Adrenal gland (tissue), 9 donors: ENCODE measurements at regions not wholly inside any gene's neighbourhood (a gene's known extent, or its start where the extent isn't known, plus 50 kb on each side); places are given as distances from the start of the nearest gene placed in this dataset.

Experiments
- DNase-seq, 7 donors: peaks; one replicate each; pipeline ENCODE4 v3.0.0-alpha.2; 2019 to 2020
- H3K27ac ChIP-seq, 5 donors: fragments of 200-600 bp; sonication (generic) in 4 of 5; 1 replicate in 3 of 5; 2 replicates in 2 of 5; pipeline versions ENCODE4 v1.5.1 to v1.8.0; 2016 to 2020; ENCODE audit warnings: mild to moderate bottlenecking in 1 of 5
- H3K27me3 ChIP-seq: fragments of 200-600 bp; 2 replicates; pipeline ENCODE4 v1.8.0; 2021
- H3K36me3 ChIP-seq, 2 donors: fragments of 200-600 bp; replicated peaks in 1 of 2; 1 replicate in 1 of 2; 2 replicates in 1 of 2; pipeline versions ENCODE4 v1.5.1 to v1.8.0; 2018 to 2022
- H3K4me1 ChIP-seq, 2 donors: fragments of 200-600 bp; replicated peaks in 1 of 2; 1 replicate in 1 of 2; 2 replicates in 1 of 2; pipeline versions ENCODE4 v1.5.1 to v1.8.0; 2018 to 2021
- H3K4me3 ChIP-seq, 4 donors: fragments of 200-600 bp; sonication (generic) in 3 of 4; one replicate each; pipeline ENCODE4 v1.5.1; 2016 to 2018
- H3K9me3 ChIP-seq, 3 donors: fragments of 200-600 bp; sonication (generic) in 1 of 3; replicated peaks in 1 of 3; 1 replicate in 2 of 3; 2 replicates in 1 of 3; pipeline versions ENCODE4 v1.5.1 to v1.8.0; 2016 to 2021
- CTCF ChIP-seq, 6 experiments: fragments of 450-650 bp in 4 of 6; fragments of 200-600 bp in 2 of 6; sonication (generic) in 1 of 6; IDR thresholded peaks; 1 replicate in 5 of 6; 2 replicates in 1 of 6; pipeline versions ENCODE4 v1.5.1 to v1.8.0; 2016 to 2021; ENCODE audit warnings: antibody characterized with exemption in 6 of 6, mild to moderate bottlenecking in 2 of 6, moderate library complexity in 1 of 6
- POLR2A ChIP-seq, 2 donors: fragments of 450-650 bp; IDR thresholded peaks; one replicate each; pipeline ENCODE4 v1.6.1; 2017; ENCODE audit warnings: antibody characterized with exemption in 2 of 2, mild to moderate bottlenecking in 2 of 2, moderate library complexity in 1 of 2
- WGBS, 4 donors: extraction: QIAGEN DNeasy Blood & Tissue Kit in 2 of 4; methylation state at CpG; one replicate each; pipeline versions ENCODE4 v1.1.5 to v1.1.7; 2013 to 2017; 5-methylcytosine and 5-hydroxymethylcytosine counted together
- intact Hi-C, 2 donors: fragments of 100-400 bp; cut with DNase I; formaldehyde crosslinking; loops; one replicate each; pipeline versions ENCODE4 v1.14.1 to v1.15.0; 2022 to 2023
- donor health status: healthy with polysubstance abuse.
- donor health status: Bipolar disorder and iron deficiency.
- donor health status: DM: yes; HTN: yes; CAD: no.
- donor health status: DM: no; HTN: no; CAD: no.
- donor health status: DM: no; HTN: no; CAD: no.

DNA sequence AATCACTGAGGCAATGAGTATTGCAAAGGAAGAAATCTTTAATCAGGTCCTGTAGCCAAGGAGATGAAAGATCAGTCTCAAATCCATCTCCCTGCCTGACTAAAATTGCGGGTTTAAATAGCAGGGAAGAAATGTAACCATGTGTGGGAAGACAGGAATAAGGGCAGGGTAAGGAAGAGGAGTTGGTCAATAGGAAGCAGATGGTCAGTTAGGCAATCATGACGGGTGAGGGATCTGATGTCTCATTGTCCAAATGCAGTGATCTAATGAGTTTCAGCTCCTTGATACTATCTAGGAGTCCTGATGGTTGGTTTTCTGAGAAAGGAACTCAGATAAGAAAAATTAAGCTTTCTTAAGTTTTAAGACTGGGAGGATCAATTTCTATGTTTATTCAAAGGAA lies 200.8 kb downstream of the SPATA18 start:
- Histone ChIP-seq H3K4me1 (peaks cover 0 to 10% of the 10 kb centered on the region in 2 donors), H3K4me3 (no peak overlapping the region), H3K9me3 (no peaks in the 10 kb centered on the region), H3K27me3 (no peaks in the 10 kb centered on the region), H3K27ac (no peak overlapping the region), H3K36me3 (no peaks in the 10 kb centered on the region)
- WGBS, 4 donors: 67 to 80% (median 73%) methylated on average over 2 of the region's 2 CpGs
- no peak for DNase-seq
- intact Hi-C loops: no loop called here
- TF ChIP-seq CTCF (IDR thresholded peaks at IDR 0.05) (no peak), POLR2A (IDR thresholded peaks at IDR 0.05) (no peak)

GRCh38 chr4:52253025-52253424 lies 201.9 kb downstream of the SPATA18 start:
- H3K36me3 ChIP-seq: no peaks in the 10 kb centered on the region

DNA sequence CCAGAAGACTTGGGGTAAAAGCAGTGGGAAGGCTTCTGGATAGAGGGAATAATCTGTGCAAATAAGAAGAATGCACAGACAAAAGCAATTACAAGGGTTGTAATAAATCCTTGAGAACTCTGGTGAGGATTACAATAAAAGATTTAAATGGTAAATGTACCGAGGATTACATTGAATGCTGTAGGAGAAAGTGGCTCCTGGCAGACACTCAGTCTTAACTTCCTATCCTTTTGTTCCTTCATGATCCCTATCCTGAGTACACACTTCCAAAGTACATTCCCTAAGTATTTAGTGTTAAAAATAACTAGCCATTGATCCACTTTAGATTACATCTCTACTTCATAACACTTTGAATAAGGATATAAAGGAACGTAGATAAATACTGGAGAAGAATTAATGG lies 205.4 kb downstream of the SPATA18 start:
- Histone ChIP-seq H3K4me3 (no peak overlapping the region), H3K9me3 (no peaks in the 10 kb centered on the region), H3K27ac (no peak overlapping the region), H3K4me1 (no peaks in the 10 kb centered on the region), H3K27me3 (no peaks in the 10 kb centered on the region), H3K36me3 (no peaks in the 10 kb centered on the region)
- no peak for DNase-seq
- intact Hi-C loops: no loop called here
- TF ChIP-seq CTCF (IDR thresholded peaks at IDR 0.05) (no peak), POLR2A (IDR thresholded peaks at IDR 0.05) (no peak)
- WGBS, 4 donors: 61 to 74% (median 70%) methylated on average over 2 of the region's 2 CpGs

More at GRCh38 chr4:52253025-52253424, 201.9 kb downstream of the SPATA18 start:
- peaks cover 0 to 10% of the 10 kb centered on the region in 2 donors for H3K4me1 ChIP-seq
- TF ChIP-seq POLR2A (IDR thresholded peaks at IDR 0.05): no peak
- no peak for TF ChIP-seq CTCF (IDR thresholded peaks at IDR 0.05)
- WGBS, 4 donors: 62 to 71% (median 65%) methylated on average over 5 of the region's 5 CpGs
- H3K9me3 ChIP-seq: no peaks in the 10 kb centered on the region
- H3K27me3 ChIP-seq: no peaks in the 10 kb centered on the region
- intact Hi-C loops: no loop called here
- no peak overlapping the region for H3K4me3 ChIP-seq
- DNase-seq: no peak
- no peak overlapping the region for H3K27ac ChIP-seq

DNA sequence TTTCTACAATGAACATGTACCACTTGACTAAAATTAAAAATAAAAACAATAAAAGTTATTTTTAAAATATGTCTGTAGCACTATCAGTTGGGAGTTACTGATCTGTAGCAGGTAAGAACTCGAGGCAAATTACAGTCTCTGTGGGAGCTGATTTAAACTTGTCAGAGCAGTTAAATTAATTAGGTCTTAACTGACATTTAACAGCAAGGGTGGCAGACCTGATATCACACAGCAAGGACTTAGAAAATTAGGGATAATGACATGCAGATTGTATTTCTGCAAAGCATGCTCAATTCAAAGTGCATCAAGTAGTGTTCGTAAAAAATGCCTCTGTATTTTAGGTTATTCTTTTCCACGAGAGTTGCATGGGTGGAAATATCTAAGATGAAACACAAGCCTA lies 208.9 kb downstream of the SPATA18 start:
- H3K9me3 ChIP-seq: no peaks in the 10 kb centered on the region
- no peak overlapping the region for H3K27ac ChIP-seq
- TF ChIP-seq POLR2A (IDR thresholded peaks at IDR 0.05) (no peak), CTCF (IDR thresholded peaks at IDR 0.05) (no peak)
- DNase-seq: no peak
- H3K27me3 ChIP-seq: no peaks in the 10 kb centered on the region
- no peaks in the 10 kb centered on the region for H3K36me3 ChIP-seq
- 69 to 77% (median 71%) methylated on average over 3 of the region's 3 CpGs for WGBS, 4 donors
- intact Hi-C loops: no loop called here
- H3K4me3 ChIP-seq: no peak overlapping the region
- H3K4me1 ChIP-seq: no peaks in the 10 kb centered on the region
